KMS-11 (cell line): ENCODE measurements at regions not wholly inside any gene's neighbourhood (a gene's known extent, or its start where the extent isn't known, plus 50 kb on each side); places are given as distances from the start of the nearest gene placed in this dataset.

Experiments
- H2AFZ ChIP-seq: fragments of 200-600 bp; sonication (generic); 2 replicates; pipeline ENCODE4 v1.6.1; 2016; ENCODE audit warnings: antibody characterized with exemption, mixed run types, low read depth
- H3K27ac ChIP-seq: fragments of 200-600 bp; sonication (generic); 2 replicates; pipeline ENCODE4 v1.6.1; 2016; ENCODE audit warnings: mild to moderate bottlenecking, mixed run types
- H3K27me3 ChIP-seq: fragments of 200-600 bp; sonication (generic); 2 replicates; pipeline ENCODE4 v1.6.1; 2017; ENCODE audit warnings: mild to moderate bottlenecking, low read depth, mixed run types, moderate library complexity; ENCODE audit not compliant: insufficient read depth
- H3K36me3 ChIP-seq: fragments of 200-600 bp; sonication (generic); 2 replicates; pipeline ENCODE4 v1.6.1; 2017; ENCODE audit warnings: mild to moderate bottlenecking, mixed run types; ENCODE audit not compliant: insufficient read depth
- H3K4me1 ChIP-seq: fragments of 200-600 bp; sonication (generic); 2 replicates; pipeline ENCODE4 v1.6.1; 2016; ENCODE audit warnings: mild to moderate bottlenecking, low read depth, mixed run types; ENCODE audit not compliant: poor library complexity, severe bottlenecking
- H3K4me2 ChIP-seq: fragments of 200-600 bp; sonication (generic); 2 replicates; pipeline ENCODE4 v1.7.0; 2016; ENCODE audit warnings: mild to moderate bottlenecking, mixed run types
- H3K4me3 ChIP-seq: fragments of 200-600 bp; sonication (generic); IDR thresholded peaks from 2 replicates; pipeline ENCODE4 v1.6.1; 2017; ENCODE audit warnings: low read depth, low read length, mixed read lengths; ENCODE audit not compliant: insufficient read depth
- H3K79me2 ChIP-seq: fragments of 200-600 bp; sonication (generic); 2 replicates; pipeline ENCODE4 v1.6.1; 2016; ENCODE audit warnings: low read depth, mixed run types; ENCODE audit not compliant: insufficient read depth
- H3K9ac ChIP-seq: fragments of 200-600 bp; sonication (generic); 2 replicates; pipeline ENCODE4 v1.6.1; 2016; ENCODE audit warnings: mild to moderate bottlenecking, mixed run types
- H4K20me1 ChIP-seq: fragments of 200-600 bp; sonication (generic); 2 replicates; pipeline ENCODE4 v1.6.1; 2016; ENCODE audit warnings: mild to moderate bottlenecking, mixed run types; ENCODE audit not compliant: insufficient read depth
- CTCF ChIP-seq: fragments of 200-600 bp; sonication (generic); conservative IDR thresholded peaks from 2 replicates; pipeline ENCODE4 v1.6.1; 2017; ENCODE audit warnings: low read depth, mild to moderate bottlenecking, antibody characterized with exemption, low read length, moderate library complexity, mixed read lengths

- H3K27ac ChIP-seq: no peak overlapping the region
- H3K4me2 ChIP-seq: no peak overlapping the region
- no peak overlapping the region for H3K4me3 ChIP-seq
- H2AFZ ChIP-seq: no peak overlapping the region
- H3K4me1 ChIP-seq: no peaks in the 10 kb centered on the region
- no peaks in the 10 kb centered on the region for H3K27me3 ChIP-seq
- no peaks in the 10 kb centered on the region for H3K36me3 ChIP-seq
- H3K9ac ChIP-seq: no peak overlapping the region
- no peaks in the 10 kb centered on the region for H4K20me1 ChIP-seq
- no peaks in the 10 kb centered on the region for H3K79me2 ChIP-seq
- TF ChIP-seq CTCF: no peak
These were observed 65.7 kb upstream of the FAM204A start for GRCh38 chr10:118407777-118408176.

- Histone ChIP-seq H3K4me3 (no peak overlapping the region), H3K27ac (no peak overlapping the region), H3K27me3 (no peaks in the 10 kb centered on the region), H3K9ac (no peak overlapping the region), H3K79me2 (no peaks in the 10 kb centered on the region), H3K4me2 (no peak overlapping the region), H3K4me1 (no peaks in the 10 kb centered on the region), H4K20me1 (no peaks in the 10 kb centered on the region), H2AFZ (no peak overlapping the region), H3K36me3 (no peaks in the 10 kb centered on the region)
- no peak for TF ChIP-seq CTCF
These were observed 64.9 kb upstream of the FAM204A start for GRCh38 chr10:118407026-118407425.

- H3K9ac ChIP-seq: no peak overlapping the region
- no peaks in the 10 kb centered on the region for H3K4me1 ChIP-seq
- H3K27me3 ChIP-seq: no peaks in the 10 kb centered on the region
- H4K20me1 ChIP-seq: no peaks in the 10 kb centered on the region
- no peak overlapping the region for H3K4me2 ChIP-seq
- H2AFZ ChIP-seq: no peak overlapping the region
- TF ChIP-seq CTCF: no peak
- no peaks in the 10 kb centered on the region for H3K36me3 ChIP-seq
- no peaks in the 10 kb centered on the region for H3K79me2 ChIP-seq
- H3K27ac ChIP-seq: no peak overlapping the region
- no peak overlapping the region for H3K4me3 ChIP-seq
These were observed 63.8 kb upstream of the FAM204A start for GRCh38 chr10:118405928-118406327.

GRCh38 chr10:118403967-118404366 is 61.8 kb upstream of the FAM204A start:
- no peak for TF ChIP-seq CTCF
- no peak overlapping the region for H3K4me2 ChIP-seq
- H4K20me1 ChIP-seq: no peaks in the 10 kb centered on the region
- H3K36me3 ChIP-seq: no peaks in the 10 kb centered on the region
- H3K4me1 ChIP-seq: no peaks in the 10 kb centered on the region
- no peak overlapping the region for H3K9ac ChIP-seq
- H3K4me3 ChIP-seq: no peak overlapping the region
- no peaks in the 10 kb centered on the region for H3K27me3 ChIP-seq
- H3K79me2 ChIP-seq: no peaks in the 10 kb centered on the region
- no peak overlapping the region for H2AFZ ChIP-seq
- H3K27ac ChIP-seq: no peak overlapping the region
